ENCODE measurements at regions not wholly inside any gene's neighbourhood (a gene's known extent, or its start where the extent isn't known, plus 50 kb on each side); places are given as distances from the start of the nearest gene placed in this dataset.
A peak's percentile ranks its signal among the peaks of the same experiment; 100 is the strongest.
"Not testable (repeated sequence)": the region's sequence is repeated elsewhere in the genome, so short reads cannot be mapped to it uniquely, and the experiment has no call there.

DNA sequence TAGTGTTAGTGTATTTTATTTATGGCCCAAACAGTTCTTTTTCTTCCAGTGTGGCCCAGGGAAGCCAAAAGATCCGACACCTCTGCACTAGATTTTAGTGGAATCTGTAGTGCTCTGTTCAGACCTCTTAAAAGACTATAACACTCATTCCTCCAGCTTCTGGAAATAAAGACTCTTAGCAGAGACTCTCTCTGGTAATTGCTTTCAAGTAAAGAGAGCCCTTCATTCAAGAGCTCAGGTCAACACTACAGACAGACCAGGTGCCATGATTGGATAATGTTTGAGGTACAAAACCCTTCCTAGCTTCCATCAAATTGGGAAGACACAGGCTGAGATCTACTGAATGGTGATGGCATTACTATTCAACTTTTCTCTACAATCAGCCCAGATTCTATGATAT lies 255.8 kb downstream of the PRDM9 start:
- Mint-ChIP-seq H3K4me1 (no peaks in the 10 kb centered on the region), H3K4me3 (no peak overlapping the region), H3K27me3 (no peaks in the 10 kb centered on the region), H3K27ac (no peak overlapping the region), H3K9me3 (no peaks in the 10 kb centered on the region), H3K36me3 (no peaks in the 10 kb centered on the region)
- ATAC-seq (replicated peaks), result no peak
- DNase-seq, result no peak

- DNase-seq (no peak), ATAC-seq (replicated peaks) (no peak)
- Mint-ChIP-seq H3K9me3 (no peaks in the 10 kb centered on the region), H3K27ac (no peak overlapping the region), H3K4me3 (no peak overlapping the region), H3K4me1 (no peaks in the 10 kb centered on the region), H3K27me3 (no peaks in the 10 kb centered on the region), H3K36me3 (no peaks in the 10 kb centered on the region)
Observed at GRCh38 chr5:23776684-23777083, 269.3 kb downstream of the PRDM9 start.

DNA sequence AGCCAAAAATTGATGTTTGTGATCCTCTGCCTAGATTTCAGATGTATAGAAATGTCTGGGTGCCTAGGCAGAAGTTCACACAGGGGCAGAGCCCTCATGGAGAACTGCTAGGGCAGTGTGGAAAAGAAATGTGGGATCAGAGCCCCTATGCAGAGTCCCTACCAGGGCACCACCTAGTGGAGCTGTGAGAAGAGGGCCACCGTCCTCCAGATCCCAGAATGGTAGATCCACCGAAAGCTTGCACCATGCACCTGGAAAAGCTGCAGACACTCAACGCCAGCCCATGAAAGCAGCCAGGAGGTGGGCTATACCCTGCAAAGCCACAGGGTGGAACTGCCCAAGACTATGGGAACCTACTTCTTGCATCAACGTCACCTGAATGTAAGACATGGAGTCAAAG lies 292.9 kb downstream of the PRDM9 start:
- not testable (repeated sequence) for DNase-seq; H3K36me3 Mint-ChIP-seq; H3K4me1 Mint-ChIP-seq; H3K27ac Mint-ChIP-seq; H3K9me3 Mint-ChIP-seq; H3K4me3 Mint-ChIP-seq; H3K27me3 Mint-ChIP-seq; ATAC-seq (replicated peaks)

GRCh38 chr5:23820765-23821471 lies 313.5 kb downstream of the PRDM9 start:
- H3K4me3 Mint-ChIP-seq, result no peak overlapping the region
- H3K27me3 Mint-ChIP-seq, result no peaks in the 10 kb centered on the region
- H3K27ac Mint-ChIP-seq, result no peak overlapping the region
- H3K4me1 Mint-ChIP-seq, result no peaks in the 10 kb centered on the region
- no peaks in the 10 kb centered on the region for H3K9me3 Mint-ChIP-seq
- ATAC-seq (replicated peaks), result peak; percentile 19 to 38
- no peak for DNase-seq
- H3K36me3 Mint-ChIP-seq, result no peaks in the 10 kb centered on the region

DNA sequence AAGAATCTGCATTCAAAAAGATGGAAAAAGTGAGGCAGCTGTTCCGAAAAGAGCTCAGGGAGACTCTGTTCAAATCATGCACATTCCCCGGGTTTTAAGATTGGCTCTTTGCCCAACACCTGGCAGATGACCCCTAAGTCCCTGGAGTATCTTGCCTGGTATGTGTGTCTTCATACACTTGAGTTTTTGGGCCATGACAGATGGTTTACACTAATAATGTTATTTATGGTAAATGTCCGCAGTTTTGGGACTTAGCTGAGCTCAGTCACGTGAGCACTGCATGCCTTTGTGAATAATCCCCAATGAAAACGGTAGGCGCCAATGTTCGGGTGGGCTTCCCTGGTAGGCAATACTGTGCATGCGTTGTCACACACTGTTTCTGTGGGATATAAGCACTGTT lies 316.1 kb downstream of the PRDM9 start:
- no peaks in the 10 kb centered on the region for H3K27me3 Mint-ChIP-seq
- H3K9me3 Mint-ChIP-seq, result peaks cover 3 to 4% of the 10 kb centered on the region in 2 donors
- H3K36me3 Mint-ChIP-seq, result no peaks in the 10 kb centered on the region
- H3K27ac Mint-ChIP-seq, result no peak overlapping the region
- H3K4me1 Mint-ChIP-seq, result no peaks in the 10 kb centered on the region
- ATAC-seq (replicated peaks) (no peak), DNase-seq (no peak)
- no peak overlapping the region for H3K4me3 Mint-ChIP-seq

DNA sequence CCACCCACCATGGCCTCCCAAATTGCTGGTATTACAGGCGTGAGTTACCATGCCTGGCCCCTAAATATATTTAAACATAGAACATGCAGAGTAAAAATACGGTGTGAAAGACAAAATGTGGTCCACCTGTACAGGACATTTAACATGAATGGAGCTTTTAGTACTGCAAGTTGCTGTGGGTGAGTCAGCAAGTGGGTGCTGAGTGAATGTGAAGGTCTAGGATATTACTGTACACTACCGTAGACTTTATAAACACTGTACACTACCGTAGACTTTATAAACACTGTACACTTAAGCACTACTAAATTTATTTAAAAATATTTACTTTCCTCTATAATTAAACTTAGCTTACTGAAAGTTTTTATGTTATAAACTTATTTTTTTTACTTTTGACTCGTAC lies 317.8 kb downstream of the PRDM9 start:
- Mint-ChIP-seq H3K4me1 (no peaks in the 10 kb centered on the region), H3K27me3 (no peaks in the 10 kb centered on the region), H3K9me3 (peaks cover 3 to 4% of the 10 kb centered on the region in 2 donors), H3K27ac (no peak overlapping the region), H3K4me3 (no peak overlapping the region), H3K36me3 (no peaks in the 10 kb centered on the region)
- no peak for DNase-seq
- ATAC-seq (replicated peaks), result no peak

DNA sequence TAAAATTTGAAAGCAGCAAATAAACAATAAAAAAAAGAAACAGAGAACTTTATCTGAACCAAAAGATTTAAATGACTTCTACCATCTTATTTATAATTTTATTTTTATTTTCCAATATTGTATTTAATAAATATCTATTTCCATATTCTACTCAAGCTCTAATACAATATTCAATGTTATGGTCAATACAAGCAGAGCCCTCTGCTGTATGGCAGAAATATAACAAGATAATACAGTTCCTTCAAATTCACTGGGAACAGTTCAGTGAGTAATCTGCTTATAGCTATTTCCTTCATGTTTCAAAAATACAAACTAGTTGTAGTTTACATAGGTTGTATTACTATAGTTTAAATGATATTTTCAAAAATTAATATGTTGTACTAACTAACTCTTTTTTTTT lies 332.7 kb downstream of the PRDM9 start:
- Mint-ChIP-seq H3K9me3 (peaks cover 4% of the 10 kb centered on the region in 2 donors), H3K27ac (no peak overlapping the region), H3K4me1 (no peaks in the 10 kb centered on the region), H3K4me3 (no peak overlapping the region), H3K36me3 (no peaks in the 10 kb centered on the region), H3K27me3 (no peaks in the 10 kb centered on the region)
- ATAC-seq (replicated peaks), result no peak
- DNase-seq, result no peak

- Mint-ChIP-seq H3K4me3 (no peak overlapping the region), H3K4me1 (no peaks in the 10 kb centered on the region), H3K36me3 (no peaks in the 10 kb centered on the region), H3K9me3 (peaks cover 0 to under 1% of the 10 kb centered on the region in 2 donors), H3K27me3 (no peaks in the 10 kb centered on the region), H3K27ac (no peak overlapping the region)
- DNase-seq (no peak), ATAC-seq (replicated peaks) (no peak)
Observed at GRCh38 chr5:23864786-23865185, 357.4 kb downstream of the PRDM9 start.

- Mint-ChIP-seq H3K27ac (no peak overlapping the region), H3K9me3 (peaks cover 0 to 3% of the 10 kb centered on the region in 2 donors), H3K27me3 (no peaks in the 10 kb centered on the region), H3K4me1 (no peaks in the 10 kb centered on the region), H3K4me3 (no peak overlapping the region), H3K36me3 (no peaks in the 10 kb centered on the region)
- no peak for ATAC-seq (replicated peaks)
- no peak for DNase-seq
Observed at GRCh38 chr5:23877847-23878246, 370.4 kb downstream of the PRDM9 start.

DNA sequence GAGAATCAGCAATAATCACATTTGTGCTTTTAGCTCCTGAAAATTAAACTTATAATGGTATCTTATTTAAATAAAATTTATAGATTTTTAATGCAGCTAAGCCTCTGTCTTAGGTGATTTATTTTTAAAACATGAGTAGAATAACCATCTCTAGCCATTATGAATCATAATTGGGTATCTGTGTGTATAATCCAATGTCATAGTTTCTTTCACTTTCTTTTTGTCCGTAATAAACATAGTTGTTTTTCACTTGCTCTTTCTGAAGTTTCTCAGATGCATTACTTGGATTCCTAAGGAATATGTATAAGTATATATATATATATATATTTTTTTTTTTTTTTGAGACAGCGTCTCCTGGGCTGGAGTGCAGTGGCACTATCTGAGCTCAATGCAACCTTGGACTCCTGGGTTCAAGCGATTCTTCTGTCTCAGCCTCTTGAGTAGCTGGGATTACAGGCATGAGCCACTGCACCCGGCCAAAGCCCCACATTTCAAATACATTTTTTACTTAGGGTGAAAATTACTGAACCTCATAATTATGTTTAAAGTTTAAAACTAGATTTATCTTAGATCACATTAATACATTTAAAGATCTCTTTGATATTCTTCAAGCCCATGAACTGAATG lies 377.1 kb downstream of the PRDM9 start:
- no peaks in the 10 kb centered on the region for H3K36me3 Mint-ChIP-seq

GRCh38 chr5:23893561-23893960 lies 386.2 kb downstream of the PRDM9 start:
- Mint-ChIP-seq H3K27me3 (no peaks in the 10 kb centered on the region), H3K36me3 (peaks cover 0 to 2% of the 10 kb centered on the region in 2 donors), H3K9me3 (peaks cover 4 to 9% of the 10 kb centered on the region in 2 donors), H3K27ac (no peak overlapping the region), H3K4me1 (no peaks in the 10 kb centered on the region), H3K4me3 (no peak overlapping the region)
- DNase-seq (no peak), ATAC-seq (replicated peaks) (no peak)

More for the DNA sequence above, 377.1 kb downstream of the PRDM9 start:
- H3K9me3 Mint-ChIP-seq, result peaks cover 0 to 5% of the 10 kb centered on the region in 2 donors
- ATAC-seq (replicated peaks) (no peak), DNase-seq (no peak)
- H3K27ac Mint-ChIP-seq, result no peak overlapping the region
- no peak overlapping the region for H3K4me3 Mint-ChIP-seq
- no peaks in the 10 kb centered on the region for H3K4me1 Mint-ChIP-seq
- no peaks in the 10 kb centered on the region for H3K27me3 Mint-ChIP-seq

DNA sequence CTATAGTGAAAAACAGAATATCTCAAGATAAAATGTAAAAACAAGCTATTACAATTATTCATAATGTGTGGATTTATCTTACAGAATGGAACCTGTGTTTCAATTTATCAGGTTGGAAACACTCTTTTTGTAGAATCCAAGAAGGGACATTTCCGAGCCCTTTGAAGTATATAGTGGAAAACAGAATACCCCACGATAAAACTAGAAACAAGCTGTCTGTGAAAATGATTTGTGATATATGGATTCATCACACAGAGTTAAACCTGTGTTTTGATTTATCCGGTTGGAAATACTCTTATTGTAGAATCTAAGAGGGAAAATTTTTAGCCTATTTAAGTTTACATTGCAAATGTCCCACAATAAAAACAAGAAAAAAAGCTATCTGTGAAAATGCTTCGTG lies 388.2 kb downstream of the PRDM9 start:
- Mint-ChIP-seq H3K27ac (no peak overlapping the region), H3K4me3 (no peak overlapping the region), H3K27me3 (no peaks in the 10 kb centered on the region), H3K4me1 (no peaks in the 10 kb centered on the region), H3K9me3 (peaks cover 4 to 9% of the 10 kb centered on the region in 2 donors), H3K36me3 (peaks cover 0 to 2% of the 10 kb centered on the region in 2 donors)
- no peak for ATAC-seq (replicated peaks)
- DNase-seq, result no peak

DNA sequence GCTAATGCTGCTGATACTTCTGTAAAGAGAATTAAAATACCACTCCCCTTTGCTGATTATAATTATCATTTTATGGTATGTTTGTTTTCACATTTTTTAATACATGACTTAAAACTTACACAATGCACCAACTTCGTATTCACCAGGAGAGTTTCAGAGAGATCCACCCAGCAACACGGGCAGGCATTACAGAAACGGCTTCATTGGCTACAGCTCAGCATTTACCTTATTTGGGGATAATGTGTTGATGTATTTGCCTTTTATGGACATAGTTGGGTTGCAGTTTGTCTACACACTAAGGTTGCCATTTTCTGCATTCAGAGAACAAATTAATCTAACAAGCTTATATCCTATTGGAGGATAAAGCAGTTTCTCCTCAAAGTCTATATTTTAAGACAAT lies 423.6 kb downstream of the PRDM9 start:
- ATAC-seq (replicated peaks) (no peak), DNase-seq (no peak)
- Mint-ChIP-seq H3K27ac (no peak overlapping the region), H3K4me1 (no peaks in the 10 kb centered on the region), H3K36me3 (no peaks in the 10 kb centered on the region), H3K4me3 (no peak overlapping the region), H3K27me3 (no peaks in the 10 kb centered on the region), H3K9me3 (peaks cover 9 to 11% of the 10 kb centered on the region in 2 donors)

GRCh38 chr5:23951261-23951928 lies 444.0 kb downstream of the PRDM9 start:
- not testable (repeated sequence) for H3K4me1 Mint-ChIP-seq, DNase-seq, H3K36me3 Mint-ChIP-seq, H3K27ac Mint-ChIP-seq, H3K9me3 Mint-ChIP-seq, H3K27me3 Mint-ChIP-seq
- ATAC-seq (replicated peaks), result peak in 1 of 2 donors; percentile 49
- H3K4me3 Mint-ChIP-seq, result peak overlapping the region in 1 of 2 donors; percentile 54

- Mint-ChIP-seq H3K4me1 (no peaks in the 10 kb centered on the region), H3K27ac (no peak overlapping the region), H3K9me3 (peaks cover 0 to 5% of the 10 kb centered on the region in 2 donors), H3K36me3 (no peaks in the 10 kb centered on the region), H3K4me3 (no peak overlapping the region), H3K27me3 (no peaks in the 10 kb centered on the region)
- DNase-seq (no peak), ATAC-seq (replicated peaks) (no peak)
Observed at GRCh38 chr5:23963449-23963848, 456.0 kb downstream of the PRDM9 start.
